Breast epithelium (tissue), 3 donors: ENCODE measurements at regions not wholly inside any gene's neighbourhood (a gene's known extent, or its start where the extent isn't known, plus 50 kb on each side); places are given as distances from the start of the nearest gene placed in this dataset.

Experiments used
- CTCF ChIP-seq, 3 donors: fragments of 450-650 bp; IDR thresholded peaks; one replicate each; pipeline ENCODE4 v1.5.1; 2016 to 2017; ENCODE audit warnings: antibody characterized with exemption in 3 of 3, mild to moderate bottlenecking in 3 of 3, moderate library complexity in 3 of 3
- POLR2A ChIP-seq: fragments of 450-650 bp; IDR thresholded peaks from one replicate; pipeline ENCODE4 v1.6.1; 2016; ENCODE audit warnings: antibody characterized with exemption, mild to moderate bottlenecking, moderate library complexity
- POLR2AphosphoS5 ChIP-seq, 3 donors: sonication (generic); formaldehyde crosslinking; IDR thresholded peaks; one replicate each; pipeline ENCODE4 v1.6.1; 2017; ENCODE audit warnings: antibody characterized with exemption in 3 of 3

DNA sequence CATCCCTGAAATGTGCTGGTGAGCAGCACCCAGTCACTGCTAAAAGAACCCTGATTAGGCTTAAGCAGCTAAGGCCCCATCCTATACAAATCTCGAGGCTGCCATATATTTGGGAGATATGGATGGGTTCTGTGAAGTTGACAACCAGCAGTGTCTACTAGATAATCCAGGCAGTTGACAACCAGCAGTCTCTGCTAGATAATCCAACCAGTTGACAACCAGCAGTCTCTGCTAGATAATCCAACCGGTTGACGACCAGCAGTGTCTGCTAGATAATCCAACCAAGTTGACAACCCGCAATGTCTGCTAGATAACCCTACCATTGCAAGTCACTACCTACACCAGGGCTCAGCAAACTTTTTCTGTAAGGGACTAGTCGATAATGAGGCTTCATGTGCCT, 58.3 kb upstream of the KDM7A start:
- TF ChIP-seq CTCF (IDR thresholded peaks at IDR 0.05) (no peak), POLR2AphosphoS5 (IDR thresholded peaks at IDR 0.05) (no peak), POLR2A (no peak)
